Activated CD4-positive, alpha-beta T cell treated with anti-CD3 and anti-CD28 coated beads, Interleukin-2, Interleukin-6, amounts not matched to agents 100 ng/mL and 50 ng/mL, durations not matched to agents 16 hours and 8 hours (primary cell): ENCODE measurements at regions not wholly inside any gene's neighbourhood (a gene's known extent, or its start where the extent isn't known, plus 50 kb on each side); places are given as distances from the start of the nearest gene placed in this dataset.
"Not testable (repeated sequence)": the region's sequence is repeated elsewhere in the genome, so short reads cannot be mapped to it uniquely, and the experiment has no call there.

Experiments
- DNase-seq: peaks from one replicate; pipeline ENCODE4 v3.0.0-alpha.2; 2020

DNA sequence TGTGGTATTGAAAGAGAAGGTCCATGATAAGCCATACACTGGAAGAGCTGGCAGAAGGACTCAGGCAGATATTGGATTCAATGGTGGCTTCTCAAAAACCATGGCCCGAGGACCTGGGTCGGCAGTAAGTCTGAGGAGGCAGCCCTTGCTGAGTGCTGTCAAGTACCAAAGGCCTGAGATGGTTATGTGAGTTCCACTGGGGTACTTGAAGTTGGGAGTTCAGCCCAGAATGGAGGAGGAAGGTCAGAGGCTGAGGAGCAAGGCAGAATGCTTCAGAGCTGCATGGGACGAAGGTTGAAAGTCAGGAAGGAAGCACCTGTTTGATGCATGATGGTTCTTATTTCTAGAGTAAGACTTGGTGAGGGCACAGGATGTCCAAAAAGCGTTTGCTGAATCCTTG lies 194.9 kb downstream of the DIRAS2 start:
- no peak for DNase-seq

- no peak for DNase-seq
Measured at GRCh38 chr9:90449213-90449925, 193.3 kb downstream of the DIRAS2 start.

DNA sequence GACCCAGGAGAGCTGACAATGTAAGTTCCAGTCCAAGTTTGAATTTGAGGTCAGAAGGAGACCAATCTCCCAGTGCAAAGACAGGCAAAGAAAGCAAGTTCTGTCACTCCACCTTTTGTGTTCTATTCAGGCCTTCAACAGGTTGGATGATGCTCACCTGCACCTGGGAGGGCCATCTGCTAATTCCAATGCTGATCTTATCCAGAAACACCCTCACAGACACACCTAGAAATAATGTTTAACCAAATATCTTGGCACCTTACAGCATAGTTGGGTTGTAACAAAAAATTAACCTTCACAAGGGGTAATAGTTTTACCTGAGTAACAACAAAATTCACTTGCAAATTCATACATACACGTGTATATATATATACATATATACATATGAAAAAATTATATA lies 190.8 kb downstream of the DIRAS2 start:
- no peak for DNase-seq

DNA sequence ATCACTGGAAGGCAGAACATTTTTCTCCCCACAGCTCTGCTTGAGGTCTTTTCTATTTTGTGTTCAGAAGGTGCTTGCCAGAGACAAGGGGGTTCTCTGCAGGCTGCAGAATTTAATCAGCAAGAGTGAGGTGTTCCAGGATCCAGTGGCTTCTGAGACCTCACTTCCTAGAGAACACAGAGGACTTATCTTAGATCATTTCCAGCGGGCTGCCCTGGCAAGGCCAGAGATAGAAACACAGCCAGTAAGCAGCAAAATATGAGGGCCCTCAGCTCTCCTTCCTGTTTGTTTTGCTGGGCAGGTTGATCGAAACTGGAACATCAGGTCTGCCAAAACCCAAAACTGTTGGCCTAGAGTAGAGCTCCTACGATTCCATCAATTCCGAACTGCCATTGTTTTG lies 187.3 kb downstream of the DIRAS2 start:
- DNase-seq: no peak

DNA sequence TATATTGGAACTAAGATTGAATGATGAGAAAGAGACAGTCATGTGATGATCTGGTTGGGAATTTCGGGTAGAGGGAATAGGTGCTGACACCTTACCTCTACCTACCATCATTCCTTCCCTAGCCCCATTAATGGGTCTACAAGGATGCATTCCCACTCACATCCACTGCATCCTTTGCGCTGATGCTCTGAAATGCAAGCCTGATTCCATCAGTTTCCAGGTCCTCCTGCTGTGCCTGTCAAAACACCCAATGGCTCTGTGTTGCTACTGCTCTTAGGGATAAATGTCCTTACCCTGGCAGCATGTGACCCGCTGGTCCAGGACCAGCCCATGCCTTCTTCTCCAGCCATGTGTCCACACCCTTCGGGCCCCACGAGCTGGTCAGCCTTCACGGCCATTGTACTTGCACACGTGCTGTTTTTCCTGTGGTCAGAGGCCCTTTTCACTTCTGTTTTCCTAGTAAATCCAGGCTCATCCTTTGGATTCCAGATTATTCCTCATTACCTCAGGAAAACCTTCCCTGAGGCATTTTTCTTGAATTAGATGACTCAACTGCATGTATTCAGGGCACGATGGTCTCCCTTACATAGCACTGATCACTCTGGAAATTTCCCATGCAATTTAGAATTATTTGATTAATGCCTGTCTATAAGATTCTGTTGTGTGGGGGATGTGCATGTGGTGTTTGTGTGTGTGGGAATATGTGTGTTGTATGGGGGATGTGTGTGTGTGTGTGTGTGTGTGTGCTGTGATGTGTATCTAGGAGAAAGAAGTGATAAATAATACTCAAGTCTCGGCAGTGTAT lies 185.0 kb downstream of the DIRAS2 start:
- DNase-seq: no peak

DNA sequence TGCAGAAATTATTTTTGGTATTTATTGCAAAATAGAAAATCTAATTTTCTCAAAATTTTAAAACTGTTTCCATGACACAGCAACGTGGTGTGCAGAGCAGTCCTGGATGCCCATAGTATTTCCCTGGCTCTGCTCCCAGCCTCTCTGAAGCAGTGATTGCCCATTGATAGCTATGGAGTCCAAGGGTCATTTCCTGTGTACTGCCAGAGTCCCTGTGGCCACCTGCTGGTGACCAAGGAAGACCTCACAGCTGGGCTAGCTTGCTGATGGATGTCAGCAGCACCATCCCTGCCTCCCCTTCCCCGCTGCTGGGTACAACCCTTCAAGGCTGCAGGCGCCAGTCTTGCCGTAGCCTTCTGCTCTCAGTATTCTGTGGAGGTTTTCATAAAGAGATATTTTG lies 184.1 kb downstream of the DIRAS2 start:
- DNase-seq: no peak

DNA sequence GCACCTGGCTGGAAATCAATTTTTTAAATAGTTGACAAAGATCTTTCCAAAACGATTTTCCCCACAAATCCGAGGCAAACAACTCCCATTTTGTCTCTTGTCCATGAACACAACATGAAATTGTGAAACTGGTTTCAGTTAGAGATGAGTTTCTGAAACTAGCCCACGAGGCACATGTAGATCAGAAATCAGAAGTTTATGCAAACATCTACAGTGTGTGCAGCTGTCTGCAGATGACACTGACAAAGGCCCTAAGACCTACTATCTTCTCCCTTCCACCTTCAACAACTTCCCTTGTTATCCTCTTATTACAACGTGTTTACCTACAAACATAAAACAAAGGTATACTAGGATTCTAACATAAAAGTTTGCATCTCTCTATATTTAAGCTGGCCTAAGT lies 183.3 kb downstream of the DIRAS2 start:
- no peak for DNase-seq

DNA sequence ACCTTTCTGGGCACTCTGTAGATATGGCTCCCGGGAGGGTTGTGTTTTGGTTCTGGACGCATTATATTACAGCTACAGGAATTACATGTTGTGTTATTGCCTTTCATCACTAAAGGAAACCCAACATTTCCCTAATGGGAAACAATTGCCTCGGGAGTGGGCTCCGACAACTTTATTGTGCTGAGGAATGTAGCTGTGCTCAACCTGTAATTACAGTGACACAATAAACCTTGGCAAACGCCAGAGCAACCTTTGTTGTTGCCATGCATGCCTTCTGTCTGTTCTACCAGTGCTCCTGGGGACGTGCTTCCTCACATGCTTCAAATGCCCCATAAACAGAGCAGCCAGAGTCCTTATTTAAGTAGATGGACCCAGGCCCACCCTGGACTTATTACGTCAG lies 182.4 kb downstream of the DIRAS2 start:
- no peak for DNase-seq

DNA sequence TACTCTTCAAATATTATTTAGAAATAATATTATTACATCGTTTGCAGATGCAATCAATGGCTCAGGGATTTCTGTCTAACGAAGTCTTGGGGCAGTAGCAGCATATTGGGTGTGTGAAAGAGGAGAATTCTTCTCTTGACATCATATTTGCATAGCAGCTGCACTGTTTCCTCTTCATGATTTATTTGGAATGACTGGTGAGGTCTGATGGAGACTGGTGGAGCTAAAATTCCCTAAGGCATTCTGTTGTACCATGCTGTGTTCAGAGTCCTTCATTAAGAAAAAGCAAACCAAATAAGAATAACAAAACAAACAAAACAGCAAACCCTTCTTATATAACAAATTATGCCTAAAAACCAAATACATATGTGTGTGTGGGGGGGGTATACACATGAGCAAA lies 177.6 kb downstream of the DIRAS2 start:
- DNase-seq: no peak

- DNase-seq: no peak
Measured at GRCh38 chr9:90466441-90466840, 176.2 kb downstream of the DIRAS2 start.

- no peak for DNase-seq
Measured at GRCh38 chr9:90469435-90469834, 173.2 kb downstream of the DIRAS2 start.

DNA sequence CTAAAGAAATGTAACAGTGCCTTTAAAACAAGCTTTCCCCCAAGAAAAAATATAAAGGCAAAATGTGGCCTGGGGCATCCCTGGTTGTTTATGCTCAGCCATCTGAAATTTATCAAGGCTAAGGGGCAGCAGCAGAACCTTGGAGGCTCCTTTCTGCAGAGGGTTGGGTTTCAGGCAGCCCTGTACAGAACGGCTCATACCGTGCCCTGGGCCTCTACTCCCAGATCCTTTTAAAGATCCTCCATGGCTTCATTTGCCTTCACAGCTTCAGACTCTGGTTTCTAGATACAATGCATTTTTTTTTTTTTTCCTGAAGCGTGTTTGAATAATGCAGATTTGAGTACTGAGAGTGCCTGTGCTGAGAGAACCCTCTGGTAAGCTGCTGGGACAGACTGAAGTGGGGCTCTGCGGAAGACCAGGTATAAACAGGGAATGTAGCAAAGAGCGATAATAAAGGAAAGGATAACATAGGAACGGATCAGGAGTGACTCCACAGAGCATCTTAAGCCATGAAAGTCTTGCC lies 172.7 kb downstream of the DIRAS2 start:
- DNase-seq: no peak

DNA sequence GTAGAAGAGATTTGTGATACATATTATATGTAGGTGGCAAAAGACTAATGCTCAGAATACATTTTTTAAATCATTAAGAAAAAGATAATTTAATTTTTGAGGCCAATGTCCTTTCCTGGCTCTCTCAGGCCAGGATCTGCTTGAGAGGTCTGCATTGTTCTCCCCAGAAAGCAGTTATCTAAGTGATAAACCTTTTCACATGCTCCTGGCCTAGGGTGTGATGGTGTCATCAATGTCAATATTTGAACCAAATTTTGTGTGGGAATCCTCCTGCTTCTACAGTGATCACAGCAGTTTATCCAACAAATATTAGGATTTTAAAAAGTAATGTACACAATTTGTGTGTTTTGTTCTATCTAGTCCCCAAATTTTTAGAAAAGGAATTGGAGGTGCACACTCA lies 166.6 kb downstream of the DIRAS2 start:
- no peak for DNase-seq

- DNase-seq: no peak
Measured at GRCh38 chr9:90477535-90477934, 165.1 kb downstream of the DIRAS2 start.

DNA sequence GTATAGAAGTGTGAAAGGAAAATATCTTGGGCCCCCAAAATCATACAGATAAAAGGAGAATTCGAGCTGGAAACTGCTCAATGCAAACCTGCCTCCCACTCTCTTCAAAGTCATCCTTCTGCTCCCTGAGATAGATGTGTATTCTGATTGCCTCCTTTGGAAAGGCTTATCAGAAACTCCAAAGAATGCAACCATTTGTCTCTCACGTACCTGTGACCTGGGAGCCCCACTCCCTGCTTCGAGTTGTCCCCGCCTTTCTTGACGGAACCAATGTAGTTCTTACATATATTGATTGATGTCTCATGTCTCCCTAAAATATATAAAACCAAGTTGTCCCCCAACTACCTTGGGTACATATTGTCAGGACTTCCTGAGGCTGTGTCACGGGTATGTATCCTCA lies 163.8 kb downstream of the DIRAS2 start:
- no peak for DNase-seq

- DNase-seq: no peak
Measured at GRCh38 chr9:90485028-90485427, 157.6 kb downstream of the DIRAS2 start.

DNA sequence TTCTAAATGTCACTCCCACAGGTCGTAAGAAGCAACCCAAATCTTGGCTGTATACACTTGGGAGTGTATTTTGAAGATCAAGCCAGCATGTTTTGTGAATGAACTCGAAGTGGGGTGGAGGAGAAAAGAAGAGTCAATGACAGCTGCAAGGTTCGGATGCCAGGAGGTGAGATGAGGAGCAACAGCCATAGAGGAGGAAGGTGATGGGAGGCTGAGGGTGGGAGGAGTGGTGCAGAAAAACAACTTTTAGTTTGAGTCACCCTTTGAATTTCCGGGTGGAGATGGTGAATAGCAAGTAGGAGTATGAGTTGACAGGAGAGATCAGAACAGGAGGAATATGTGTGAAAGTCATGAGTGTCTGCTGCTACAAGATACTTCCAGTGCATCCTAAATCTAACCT lies 153.6 kb downstream of the DIRAS2 start:
- DNase-seq: no peak

DNA sequence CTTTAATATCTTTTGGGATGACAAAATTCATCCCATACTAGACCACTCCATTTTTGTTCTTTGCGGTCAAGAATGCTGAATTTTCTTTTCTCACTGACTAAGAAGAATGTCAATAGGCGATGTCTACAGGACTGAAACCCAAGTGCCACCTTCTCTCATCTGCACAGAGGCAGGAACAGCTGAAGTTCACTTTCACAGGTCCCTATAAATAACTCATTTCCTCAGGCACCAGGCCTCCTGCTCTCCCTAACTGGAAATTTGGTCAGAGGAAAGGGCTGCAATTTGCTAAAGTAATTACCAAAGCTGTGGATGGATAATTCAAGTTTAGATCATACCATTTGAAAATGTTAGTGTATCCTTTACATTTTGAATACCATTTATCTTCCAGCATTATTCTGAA lies 142.9 kb downstream of the DIRAS2 start:
- DNase-seq: no peak

DNA sequence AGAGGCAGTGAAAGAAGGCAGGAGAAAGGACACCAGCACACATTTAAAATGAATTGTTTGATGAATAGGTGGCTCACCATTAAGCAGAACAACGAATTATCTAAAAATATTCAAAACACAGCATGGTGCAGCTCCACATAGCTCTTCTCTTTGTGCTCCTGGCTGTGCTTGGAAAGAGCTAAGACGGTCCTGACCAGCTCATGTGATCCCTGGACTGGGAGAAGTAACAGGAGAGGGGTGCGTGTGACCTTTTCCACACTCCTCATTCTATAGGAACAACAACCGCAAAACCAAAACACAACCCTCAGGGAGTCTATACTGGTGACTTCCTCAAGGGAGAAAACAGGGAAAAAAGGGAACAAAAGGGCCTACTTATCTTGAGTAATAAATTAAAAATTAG lies 140.5 kb downstream of the DIRAS2 start:
- no peak for DNase-seq

GRCh38 chr9:90504486-90504885 lies 138.1 kb downstream of the DIRAS2 start:
- DNase-seq: peak; percentile 33

- DNase-seq: peak; percentile 23
Measured at GRCh38 chr9:90505695-90506094, 136.9 kb downstream of the DIRAS2 start.

DNA sequence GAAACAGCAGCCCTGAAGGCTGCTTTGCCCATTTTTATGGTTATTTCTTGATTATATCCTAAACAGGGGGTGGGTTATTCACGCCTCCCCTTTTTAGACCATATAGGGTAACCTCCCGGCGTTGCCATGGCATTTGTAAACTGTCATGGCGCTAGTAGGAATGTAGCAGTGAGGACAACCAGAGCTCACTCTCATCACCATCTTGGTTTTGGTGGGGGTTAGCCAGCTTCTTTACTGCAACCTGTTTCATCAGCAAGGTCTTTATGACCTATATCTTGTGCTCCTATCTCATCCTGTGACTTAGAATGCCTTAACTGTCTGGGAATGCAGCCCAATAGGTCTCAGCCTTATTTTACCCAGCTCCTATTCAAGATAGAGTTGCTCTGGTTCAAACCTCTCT lies 136.2 kb downstream of the DIRAS2 start:
- DNase-seq: not testable (repeated sequence)

GRCh38 chr9:90507621-90508020 lies 135.0 kb downstream of the DIRAS2 start:
- no peak for DNase-seq

DNA sequence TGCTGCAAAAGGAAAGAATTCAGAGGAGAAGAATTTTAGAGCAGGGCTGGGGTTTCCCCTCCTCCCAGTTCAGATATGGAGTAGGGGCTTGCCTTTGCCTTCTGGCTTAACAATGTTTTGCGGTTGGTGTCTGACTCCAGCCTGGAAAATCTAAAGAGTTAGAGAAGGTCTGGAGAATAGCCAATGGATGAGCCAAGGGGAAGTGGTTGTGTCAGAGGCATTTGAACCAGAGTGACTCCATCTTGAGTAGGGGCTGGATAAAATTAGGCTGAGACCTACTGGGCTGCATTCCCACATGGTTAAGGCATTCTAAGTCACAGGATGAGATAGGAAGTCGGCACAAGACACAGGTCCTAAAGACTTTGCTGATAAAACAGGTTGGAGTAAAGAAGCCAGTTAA lies 133.7 kb downstream of the DIRAS2 start:
- no peak for DNase-seq
